ENCODE measurements at regions not wholly inside any gene's neighbourhood (a gene's known extent, or its start where the extent isn't known, plus 50 kb on each side); places are given as distances from the start of the nearest gene placed in this dataset.

DNA sequence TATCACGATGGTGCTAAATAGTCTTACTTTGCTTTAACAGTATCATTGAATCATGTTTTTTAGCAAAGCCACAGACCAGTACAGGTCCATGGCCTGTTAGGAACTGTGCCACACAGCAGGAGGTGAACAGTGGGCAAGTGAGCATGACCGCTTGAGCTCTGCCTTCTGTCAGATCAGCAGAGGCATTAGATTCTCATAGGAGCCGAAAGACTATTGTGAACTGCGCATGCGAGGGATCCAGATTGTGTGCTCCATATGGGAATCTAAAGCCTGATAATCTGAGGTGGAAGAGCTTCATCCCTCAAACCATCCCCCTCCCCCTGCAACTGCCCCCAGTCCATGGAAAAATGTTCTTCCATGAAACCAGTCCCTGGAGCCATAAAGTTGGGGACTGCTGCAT, 102.3 kb upstream of the OSR1 start:
- TF ChIP-seq, protein P1, sequence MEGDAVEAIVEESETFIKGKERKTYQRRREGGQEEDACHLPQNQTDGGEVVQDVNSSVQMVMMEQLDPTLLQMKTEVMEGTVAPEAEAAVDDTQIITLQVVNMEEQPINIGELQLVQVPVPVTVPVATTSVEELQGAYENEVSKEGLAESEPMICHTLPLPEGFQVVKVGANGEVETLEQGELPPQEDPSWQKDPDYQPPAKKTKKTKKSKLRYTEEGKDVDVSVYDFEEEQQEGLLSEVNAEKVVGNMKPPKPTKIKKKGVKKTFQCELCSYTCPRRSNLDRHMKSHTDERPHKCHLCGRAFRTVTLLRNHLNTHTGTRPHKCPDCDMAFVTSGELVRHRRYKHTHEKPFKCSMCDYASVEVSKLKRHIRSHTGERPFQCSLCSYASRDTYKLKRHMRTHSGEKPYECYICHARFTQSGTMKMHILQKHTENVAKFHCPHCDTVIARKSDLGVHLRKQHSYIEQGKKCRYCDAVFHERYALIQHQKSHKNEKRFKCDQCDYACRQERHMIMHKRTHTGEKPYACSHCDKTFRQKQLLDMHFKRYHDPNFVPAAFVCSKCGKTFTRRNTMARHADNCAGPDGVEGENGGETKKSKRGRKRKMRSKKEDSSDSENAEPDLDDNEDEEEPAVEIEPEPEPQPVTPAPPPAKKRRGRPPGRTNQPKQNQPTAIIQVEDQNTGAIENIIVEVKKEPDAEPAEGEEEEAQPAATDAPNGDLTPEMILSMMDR (IDR thresholded peaks at IDR 0.05; ENCODE audit: insufficient read depth, low read depth, low read length, missing control alignments), result no peak
- H3K4me3 ChIP-seq (ENCODE audit: low read depth, low read length), result no peak overlapping the region
- DNase-seq (ENCODE audit: low read depth), result no peak

DNA sequence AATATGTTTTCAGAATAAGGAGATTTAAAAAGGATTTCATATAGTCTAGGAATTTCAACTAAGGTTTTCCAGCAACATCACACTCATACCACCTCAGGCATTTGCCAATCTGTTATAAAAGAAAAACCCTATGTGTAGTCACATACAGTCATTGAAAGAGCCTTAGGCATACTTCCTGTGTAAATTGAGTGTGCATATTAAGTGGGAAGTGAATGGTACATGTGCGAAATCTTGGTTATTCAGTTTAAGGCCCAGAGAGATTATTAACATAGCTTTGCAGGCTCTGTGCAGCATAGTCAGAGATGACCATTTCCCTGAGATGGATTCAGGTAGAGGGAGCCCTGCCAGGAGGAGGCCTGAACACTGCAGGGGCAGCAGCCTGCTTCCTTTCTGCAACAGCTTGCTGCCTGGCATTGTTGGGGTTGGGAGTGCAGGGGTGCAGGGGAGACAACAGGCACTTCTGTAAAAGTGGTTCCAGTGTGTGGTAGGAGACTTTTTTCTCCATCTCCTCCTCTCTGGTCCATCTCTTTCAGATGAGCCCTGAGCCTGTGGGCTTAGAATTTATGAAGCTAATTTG, 100.1 kb upstream of the OSR1 start:
- DNase-seq (ENCODE audit: low read depth), result no peak
- H3K4me3 ChIP-seq (ENCODE audit: low read depth, low read length), result no peak overlapping the region
- TF ChIP-seq, protein P1 (IDR thresholded peaks at IDR 0.05; ENCODE audit: insufficient read depth, low read depth, low read length, missing control alignments), result no peak

GRCh38 chr2:19457809-19458208, 99.4 kb upstream of the OSR1 start:
- no peak for DNase-seq (ENCODE audit: low read depth)
- no peak overlapping the region for H3K4me3 ChIP-seq (ENCODE audit: low read depth, low read length)
- TF ChIP-seq, protein P1 (IDR thresholded peaks at IDR 0.05; ENCODE audit: insufficient read depth, low read depth, low read length, missing control alignments), result no peak

GRCh38 chr2:19456705-19457309, 98.4 kb upstream of the OSR1 start:
- no peak for DNase-seq (ENCODE audit: low read depth)
- TF ChIP-seq, protein P1 (IDR thresholded peaks at IDR 0.05; ENCODE audit: insufficient read depth, low read depth, low read length, missing control alignments), result no peak
- no peak overlapping the region for H3K4me3 ChIP-seq (ENCODE audit: low read depth, low read length)

DNA sequence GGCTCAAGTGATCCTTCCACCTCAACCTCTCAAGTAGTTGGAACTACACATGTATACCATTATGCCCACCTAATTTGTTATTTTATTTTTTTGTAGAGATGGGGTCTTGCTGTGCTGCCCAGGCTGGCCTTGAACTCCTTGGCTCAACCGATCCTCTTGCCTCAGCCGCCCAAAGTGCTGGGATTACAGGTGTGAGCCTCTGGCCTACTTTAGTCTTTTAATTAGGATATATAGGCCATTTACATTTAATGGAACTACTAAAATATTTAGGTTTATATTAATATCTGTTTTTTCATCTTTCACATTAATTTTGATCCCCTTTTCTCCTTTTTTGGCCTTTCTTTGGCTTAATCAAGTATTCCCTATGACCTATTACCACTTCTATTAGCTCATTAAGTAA, 95.7 kb upstream of the OSR1 start:
- TF ChIP-seq, protein P1 (IDR thresholded peaks at IDR 0.05; ENCODE audit: insufficient read depth, low read depth, low read length, missing control alignments), result no peak
- no peak for DNase-seq (ENCODE audit: low read depth)
- no peak overlapping the region for H3K4me3 ChIP-seq (ENCODE audit: low read depth, low read length)

GRCh38 chr2:19442731-19443130, 84.3 kb upstream of the OSR1 start:
- no peak for DNase-seq (ENCODE audit: low read depth)
- TF ChIP-seq, protein P1 (IDR thresholded peaks at IDR 0.05; ENCODE audit: insufficient read depth, low read depth, low read length, missing control alignments), result no peak
- no peak overlapping the region for H3K4me3 ChIP-seq (ENCODE audit: low read depth, low read length)

- TF ChIP-seq, protein P1 (IDR thresholded peaks at IDR 0.05; ENCODE audit: insufficient read depth, low read depth, low read length, missing control alignments), result no peak
- H3K4me3 ChIP-seq (ENCODE audit: low read depth, low read length), result no peak overlapping the region
Observed at GRCh38 chr2:19439081-19439480, 80.7 kb upstream of the OSR1 start.

More at GRCh38 chr2:19439081-19439480, 80.7 kb upstream of the OSR1 start:
- DNase-seq (ENCODE audit: low read depth), result no peak
